EL (cell line): ENCODE measurements at regions not wholly inside any gene's neighbourhood (a gene's known extent, or its start where the extent isn't known, plus 50 kb on each side); places are given as distances from the start of the nearest gene placed in this dataset.
"Not testable (repeated sequence)": the region's sequence is repeated elsewhere in the genome, so short reads cannot be mapped to it uniquely, and the experiment has no call there.

Experiments
- DNase-seq: peaks from one replicate; pipeline ENCODE4 v3.0.0-alpha.2; 2016

- DNase-seq = no peak
These were observed 53.5 kb downstream of the XCL2 start for GRCh38 chr1:168490306-168490705.

- peak; percentile 61 for DNase-seq
These were observed 55.7 kb downstream of the XCL2 start for GRCh38 chr1:168488138-168488537.

- not testable (repeated sequence) for DNase-seq
These were observed 57.0 kb downstream of the XCL2 start for GRCh38 chr1:168486820-168487219.

GRCh38 chr1:168485048-168485447 lies 58.7 kb downstream of the XCL2 start:
- no peak for DNase-seq

GRCh38 chr1:168484083-168484482 lies 59.7 kb downstream of the XCL2 start:
- DNase-seq = no peak

GRCh38 chr1:168483539-168483938 lies 60.3 kb downstream of the XCL2 start:
- DNase-seq = peak; percentile 86

GRCh38 chr1:168482106-168482505 lies 61.7 kb downstream of the XCL2 start:
- peak; percentile 42 for DNase-seq

GRCh38 chr1:168481586-168481985 lies 62.2 kb downstream of the XCL2 start:
- no peak for DNase-seq

- no peak for DNase-seq
These were observed 62.8 kb downstream of the XCL2 start for GRCh38 chr1:168480997-168481396.

GRCh38 chr1:168477792-168478191 lies 66.0 kb downstream of the XCL2 start:
- DNase-seq = no peak

- no peak for DNase-seq
These were observed 67.0 kb downstream of the XCL2 start for GRCh38 chr1:168476588-168477385.

- no peak for DNase-seq
These were observed 69.5 kb downstream of the XCL2 start for GRCh38 chr1:168474322-168474721.

- no peak for DNase-seq
These were observed 70.7 kb downstream of the XCL2 start for GRCh38 chr1:168473126-168473525.

- no peak for DNase-seq
These were observed 71.6 kb downstream of the XCL2 start for GRCh38 chr1:168472223-168472622.

- peak; percentile 94 for DNase-seq
These were observed 72.8 kb downstream of the XCL2 start for GRCh38 chr1:168470901-168471431.

- DNase-seq = peak; percentile 98
These were observed 74.1 kb downstream of the XCL2 start for GRCh38 chr1:168469690-168470089.

- no peak for DNase-seq
These were observed 75.0 kb downstream of the XCL2 start for GRCh38 chr1:168468822-168469221.

- DNase-seq = peak; percentile 74
These were observed 75.6 kb downstream of the XCL2 start for GRCh38 chr1:168468042-168468809.

- DNase-seq = no peak
These were observed 76.3 kb downstream of the XCL2 start for GRCh38 chr1:168467452-168467851.

- DNase-seq = no peak
These were observed 77.1 kb downstream of the XCL2 start for GRCh38 chr1:168466714-168467131.

- peak; percentile 60 for DNase-seq
These were observed 77.6 kb downstream of the XCL2 start for GRCh38 chr1:168466092-168466713.

- DNase-seq = not testable (repeated sequence)
These were observed 82.7 kb downstream of the XCL2 start for GRCh38 chr1:168461108-168461507.

- peak; percentile 52 for DNase-seq
These were observed 86.5 kb downstream of the XCL2 start for GRCh38 chr1:168457296-168457695.
